Thyroid gland (tissue), 4 donors: ENCODE measurements at regions not wholly inside any gene's neighbourhood (a gene's known extent, or its start where the extent isn't known, plus 50 kb on each side); places are given as distances from the start of the nearest gene placed in this dataset.

Experiments
- CTCF ChIP-seq, 6 experiments: fragments of 200-600 bp in 3 of 6; fragments of 450-650 bp in 3 of 6; sonication (generic) in 3 of 6; IDR thresholded peaks; one replicate each; pipeline ENCODE4 v1.5.1; 2016 to 2019; ENCODE audit warnings: antibody characterized with exemption in 6 of 6, mild to moderate bottlenecking in 2 of 6, inconsistent platforms in 1 of 6, moderate library complexity in 1 of 6
- POLR2A ChIP-seq, 2 donors: fragments of 450-650 bp; IDR thresholded peaks; one replicate each; pipeline ENCODE4 v1.6.1; 2017; ENCODE audit warnings: antibody characterized with exemption in 2 of 2, mild to moderate bottlenecking in 2 of 2, moderate library complexity in 1 of 2

DNA sequence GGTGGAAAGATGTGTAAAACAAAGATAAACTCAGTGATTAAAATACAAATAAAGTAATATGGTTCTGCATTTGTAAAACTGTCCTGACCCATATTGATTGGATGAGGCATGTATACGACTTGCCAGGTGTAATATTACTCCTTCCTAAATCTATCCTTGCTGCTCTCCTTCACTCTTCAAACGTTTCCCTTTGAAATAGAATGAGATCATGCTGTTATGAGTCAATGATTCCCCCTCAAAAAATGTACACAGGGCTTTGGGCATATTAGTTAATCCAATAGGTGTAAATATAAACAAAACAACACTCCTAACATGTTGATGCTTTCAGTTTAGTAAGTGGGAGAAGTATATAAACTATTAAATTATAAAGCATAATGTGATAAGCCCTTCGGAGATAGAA, 117.4 kb upstream of the GPM6A start:
- TF ChIP-seq CTCF (IDR thresholded peaks at IDR 0.05) (no peak), POLR2A (IDR thresholded peaks at IDR 0.05) (no peak)
